ENCODE measurements at regions not wholly inside any gene's neighbourhood (a gene's known extent, or its start where the extent isn't known, plus 50 kb on each side); places are given as distances from the start of the nearest gene placed in this dataset.
"Not testable (repeated sequence)": the region's sequence is repeated elsewhere in the genome, so short reads cannot be mapped to it uniquely, and the experiment has no call there.

DNA sequence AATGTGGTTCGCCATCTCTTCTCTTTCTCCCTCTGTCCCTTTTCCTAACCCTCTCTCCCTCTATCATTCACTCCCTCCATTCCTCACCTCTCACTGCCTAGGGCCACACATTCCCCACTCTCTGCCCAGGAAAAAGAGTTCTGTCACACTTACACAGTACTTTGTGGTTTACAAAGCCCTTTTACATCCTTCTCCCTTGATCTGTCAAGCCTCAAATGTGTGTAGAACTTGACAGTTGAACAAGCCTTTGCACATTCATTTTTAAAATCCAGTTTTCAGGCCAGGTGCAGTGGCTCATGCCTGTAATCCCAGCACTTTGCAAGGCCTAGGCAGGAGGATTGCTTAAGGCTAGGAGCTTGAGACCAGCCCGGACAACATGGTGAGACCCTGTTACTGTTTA, 156.3 kb downstream of the VSIG4 start:
- no peak for DNase-seq (ENCODE audit: low read depth in 2 of 2)

DNA sequence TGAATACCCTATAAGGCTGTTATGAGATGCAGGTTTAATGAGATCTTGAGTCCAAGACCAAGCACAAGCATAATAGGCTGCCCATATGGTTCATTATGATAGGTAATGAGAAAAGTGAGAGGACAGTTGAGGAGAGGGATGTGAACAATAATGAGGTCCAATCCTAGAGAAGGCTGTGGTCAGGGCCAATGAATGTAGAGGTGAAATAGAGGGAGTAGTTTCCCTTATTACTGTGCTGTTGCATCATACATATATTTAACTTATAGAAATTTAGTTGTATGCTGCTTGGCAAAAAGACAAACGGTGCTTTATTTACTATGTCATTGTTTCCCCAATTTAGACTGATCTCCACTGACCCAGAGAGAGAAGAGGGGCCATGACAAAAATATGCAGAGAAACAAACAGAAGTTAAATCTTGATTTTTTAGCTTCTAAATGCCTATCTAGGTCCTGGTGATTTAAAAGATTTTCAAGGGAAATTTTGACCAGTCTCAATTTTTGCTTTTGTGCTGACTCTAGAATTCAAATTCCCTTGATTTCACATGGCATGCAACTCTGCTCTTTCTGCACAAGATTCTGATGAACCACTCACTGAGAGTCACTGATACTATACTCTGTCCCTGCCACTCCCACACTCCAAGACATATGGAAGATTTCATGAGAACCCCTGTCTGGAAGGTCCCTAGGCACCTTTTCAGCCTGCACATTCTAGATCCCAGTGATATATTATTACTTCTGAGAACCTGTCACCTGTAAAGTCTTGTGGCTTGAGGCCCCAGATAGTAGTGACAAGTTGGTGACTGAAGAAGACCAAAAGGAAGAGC, 159.7 kb downstream of the VSIG4 start:
- DNase-seq (ENCODE audit: low read depth in 2 of 2) = no peak

DNA sequence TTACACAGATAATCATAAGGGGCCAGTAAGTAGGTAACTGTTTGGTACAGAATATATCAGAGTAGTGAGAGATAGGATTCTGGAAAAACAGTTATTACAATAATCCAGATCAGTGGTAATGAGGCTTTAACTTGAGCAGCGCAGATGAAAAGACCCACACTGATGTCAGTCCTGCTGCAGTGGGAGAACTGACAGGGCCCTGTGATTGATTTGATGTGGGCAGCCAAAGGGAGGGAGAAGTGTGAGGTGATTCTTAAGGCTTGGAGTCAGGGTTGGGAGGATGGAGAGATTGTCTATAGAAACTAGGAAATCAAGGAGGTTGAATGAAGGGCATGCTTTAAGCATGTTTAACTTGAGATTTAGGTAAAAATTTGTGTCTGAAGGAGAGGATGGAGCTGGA, 161.4 kb downstream of the VSIG4 start:
- DNase-seq (ENCODE audit: low read depth in 2 of 2) = no peak

DNA sequence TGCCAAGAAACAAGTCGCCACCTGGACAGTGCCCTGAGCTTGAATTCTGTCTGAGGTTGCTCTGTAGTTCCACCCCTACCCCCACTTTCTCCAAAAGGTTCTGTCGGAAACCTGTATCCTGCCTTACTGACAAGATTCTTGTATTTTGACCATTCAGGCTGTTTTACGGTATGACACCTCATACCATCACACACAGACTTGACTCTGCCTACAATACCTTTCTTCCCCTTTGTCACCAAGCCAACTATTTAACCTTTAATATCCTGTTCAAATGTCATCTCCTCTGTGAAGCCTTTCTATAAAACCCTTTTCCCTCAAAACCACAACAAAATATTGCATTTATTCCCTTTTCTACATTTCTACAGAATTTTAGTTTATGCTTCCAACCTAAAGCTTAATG, 161.9 kb downstream of the VSIG4 start:
- no peak for DNase-seq (ENCODE audit: low read depth in 2 of 2)

DNA sequence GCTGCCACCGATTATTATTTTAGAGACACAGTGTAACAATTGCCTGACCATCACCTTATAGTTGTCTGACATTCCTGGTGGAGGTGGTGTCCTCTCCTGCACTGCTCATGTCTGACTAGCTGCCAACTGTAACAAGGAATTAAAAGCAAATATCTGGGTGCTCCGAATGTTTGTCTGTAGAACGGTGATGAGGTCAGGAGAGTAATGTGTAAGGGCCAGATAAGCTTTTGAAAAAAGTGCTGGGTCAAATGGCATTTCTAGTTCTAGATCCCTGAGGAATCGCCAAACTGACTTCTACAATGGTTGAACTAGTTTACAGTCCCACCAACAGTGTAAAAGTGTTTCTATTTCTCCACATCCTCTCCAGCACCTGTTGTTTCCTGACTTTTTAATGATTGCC, 164.3 kb downstream of the VSIG4 start:
- not testable (repeated sequence) for DNase-seq (ENCODE audit: low read depth in 2 of 2)

DNA sequence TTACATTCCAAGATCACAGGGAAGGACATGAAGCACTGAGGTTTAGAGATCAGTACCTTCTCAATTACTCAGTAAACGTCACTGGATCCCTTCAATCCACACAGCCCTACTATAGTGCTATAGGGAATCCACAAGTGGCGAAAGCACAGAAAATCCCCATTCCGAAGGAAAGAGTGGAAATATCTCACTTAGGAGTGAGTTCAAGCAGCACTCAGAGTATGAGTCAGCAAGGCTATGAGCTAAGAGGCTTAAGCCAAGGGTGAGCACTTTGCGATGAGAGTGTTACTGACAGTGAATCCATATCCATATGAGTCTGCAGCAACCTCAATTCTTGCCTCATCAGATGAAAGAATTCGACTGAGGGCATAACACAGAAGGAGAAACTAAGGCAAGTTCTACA, 165.1 kb downstream of the VSIG4 start:
- no peak for DNase-seq (ENCODE audit: low read depth in 2 of 2)

DNA sequence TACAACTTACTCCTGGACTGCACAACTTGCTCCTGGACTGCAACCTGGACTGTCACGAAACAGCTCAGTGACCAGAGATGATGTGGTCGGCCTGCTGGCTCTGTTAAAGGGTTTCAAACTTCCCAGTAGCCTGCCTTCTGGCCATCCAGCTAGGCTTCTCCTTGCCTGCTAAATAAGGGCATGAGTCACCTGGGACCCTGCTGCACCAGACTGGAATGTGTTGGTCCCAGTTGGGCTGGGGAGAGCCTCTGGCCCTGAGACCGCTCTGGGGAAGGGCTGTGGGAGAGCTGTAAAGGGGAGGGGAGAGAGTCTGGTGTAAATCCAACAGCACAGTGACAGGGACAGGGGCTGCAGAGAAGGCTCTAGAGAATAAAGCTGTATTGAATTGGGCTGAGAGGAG, 165.8 kb downstream of the VSIG4 start:
- no peak for DNase-seq (ENCODE audit: low read depth in 2 of 2)

DNA sequence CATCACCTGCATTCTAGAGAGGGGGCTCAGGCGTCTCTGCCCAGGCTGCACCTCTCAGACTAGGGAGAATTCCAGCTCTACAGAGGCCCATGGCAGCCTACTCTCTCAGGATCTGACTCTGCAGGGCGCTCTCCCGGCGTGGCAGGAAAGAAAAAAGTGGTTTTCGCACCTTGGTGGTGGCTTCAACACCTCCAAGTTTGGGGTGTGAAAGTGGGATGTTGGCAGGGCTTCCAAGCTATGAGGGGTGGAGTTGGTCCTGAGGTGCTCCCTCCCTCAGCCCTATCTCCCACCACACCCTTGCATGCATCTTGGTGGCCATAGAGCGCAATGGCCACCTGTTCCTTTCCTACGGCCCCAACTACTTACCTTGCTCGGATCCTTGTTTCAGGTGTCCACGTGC, 166.5 kb downstream of the VSIG4 start:
- DNase-seq (ENCODE audit: low read depth in 2 of 2) = no peak

DNA sequence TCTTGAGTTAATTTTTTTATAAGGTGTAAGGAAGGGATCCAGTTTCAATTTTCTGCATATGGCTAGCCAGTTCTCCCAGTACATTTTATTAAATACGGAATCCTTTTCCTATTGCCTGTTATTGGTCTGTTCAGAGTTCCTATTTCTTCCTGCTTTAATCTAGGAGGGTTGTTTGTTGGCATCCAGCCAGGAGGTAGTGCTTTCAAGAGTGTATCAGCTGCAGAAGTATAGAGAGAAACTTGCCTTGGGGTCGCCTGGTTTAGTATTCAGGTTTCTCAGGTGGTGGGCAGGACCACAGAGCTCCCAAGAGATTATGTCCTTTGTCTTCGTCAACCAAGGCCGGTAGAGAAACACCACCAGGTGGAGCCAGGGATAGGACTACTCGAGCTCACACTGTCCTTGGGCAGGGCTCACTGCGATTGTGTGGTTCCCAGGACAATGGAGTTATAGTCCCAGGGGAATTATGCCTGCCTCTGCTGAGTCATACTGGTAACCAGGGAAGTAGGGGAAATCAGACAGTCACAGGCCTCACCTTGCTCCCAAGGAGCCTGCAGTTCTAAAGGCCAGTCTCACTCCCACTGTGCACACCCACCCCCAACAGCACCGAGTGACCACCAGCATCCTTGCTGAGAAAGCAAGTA, 168.1 kb downstream of the VSIG4 start:
- no peak for DNase-seq (ENCODE audit: low read depth in 2 of 2)

DNA sequence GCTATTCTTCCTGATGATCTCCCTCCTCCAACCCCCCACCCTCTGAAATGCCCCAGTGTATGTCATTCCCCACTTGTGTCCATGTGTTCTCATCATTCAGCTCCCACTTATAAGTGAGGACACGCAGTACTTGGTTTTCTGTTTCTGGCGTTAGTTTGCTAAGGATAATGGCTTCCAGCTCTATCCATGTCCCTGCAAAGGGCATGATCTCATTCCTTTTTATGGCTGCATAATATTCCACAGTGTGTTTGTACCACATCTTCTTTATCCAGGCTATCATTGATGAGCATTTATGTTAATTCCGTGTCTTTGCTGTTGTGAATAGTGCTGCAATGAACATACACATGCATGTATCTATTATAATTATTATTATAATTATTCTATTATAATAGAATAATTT, 169.3 kb downstream of the VSIG4 start:
- DNase-seq (ENCODE audit: low read depth in 2 of 2) = not testable (repeated sequence)

DNA sequence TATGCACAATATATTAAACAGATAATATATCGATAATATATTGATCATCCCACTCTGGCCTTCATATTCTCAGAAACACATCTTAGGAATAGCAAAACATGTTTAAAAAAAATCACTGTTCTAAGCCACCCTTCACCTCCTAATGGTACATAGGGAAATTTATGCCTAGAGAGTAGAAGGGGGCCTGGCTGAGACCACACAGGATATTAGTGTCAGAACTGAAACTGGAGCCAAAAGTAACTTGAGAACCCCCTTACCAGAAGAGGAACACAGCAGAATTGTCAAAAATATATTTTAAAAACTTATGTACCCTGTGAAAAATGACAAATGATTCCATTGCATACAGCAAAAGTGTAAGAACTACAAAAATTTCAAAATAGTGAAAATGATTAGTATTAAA, 173.1 kb downstream of the VSIG4 start:
- DNase-seq (ENCODE audit: low read depth in 2 of 2) = no peak

DNA sequence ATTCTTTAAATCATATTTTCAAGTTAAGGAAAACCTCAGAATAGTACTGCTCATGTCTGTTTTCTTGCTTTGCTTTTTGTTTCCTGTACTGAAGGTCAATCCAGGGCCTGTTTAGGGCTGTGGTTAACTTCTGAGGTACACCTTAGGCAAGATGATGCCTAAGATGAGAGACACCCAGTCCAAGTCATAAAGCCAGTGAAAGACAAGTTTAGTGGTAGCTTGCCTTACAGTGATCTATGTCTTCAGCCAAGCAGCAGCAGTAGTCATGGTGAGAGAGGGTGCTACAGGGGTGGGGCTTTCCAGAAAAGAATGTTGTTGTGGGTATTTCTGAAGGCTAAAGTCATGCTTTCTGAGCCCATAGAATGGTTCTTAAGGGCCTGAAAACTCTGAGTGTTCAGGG, 173.7 kb downstream of the VSIG4 start:
- DNase-seq (ENCODE audit: low read depth in 2 of 2) = no peak

DNA sequence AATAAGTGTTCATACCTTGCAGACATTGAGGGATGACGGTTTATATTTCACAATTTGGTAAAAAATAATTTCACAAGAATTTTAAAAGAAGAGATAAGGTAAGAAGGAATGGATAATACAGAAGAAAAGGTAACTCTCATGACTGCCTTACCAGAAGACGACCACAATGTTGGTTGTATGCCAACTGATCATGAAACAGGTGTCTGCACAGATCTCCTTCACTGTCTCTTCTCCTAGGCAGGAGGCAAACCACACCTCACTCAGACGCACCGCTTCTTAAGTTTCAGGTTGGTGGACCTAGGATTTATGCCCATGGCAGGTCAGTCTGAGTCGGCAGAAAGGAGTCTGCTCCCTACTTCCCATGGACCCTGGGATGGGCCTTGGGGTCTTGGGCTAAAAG, 177.2 kb downstream of the VSIG4 start:
- no peak for DNase-seq (ENCODE audit: low read depth in 2 of 2)

DNA sequence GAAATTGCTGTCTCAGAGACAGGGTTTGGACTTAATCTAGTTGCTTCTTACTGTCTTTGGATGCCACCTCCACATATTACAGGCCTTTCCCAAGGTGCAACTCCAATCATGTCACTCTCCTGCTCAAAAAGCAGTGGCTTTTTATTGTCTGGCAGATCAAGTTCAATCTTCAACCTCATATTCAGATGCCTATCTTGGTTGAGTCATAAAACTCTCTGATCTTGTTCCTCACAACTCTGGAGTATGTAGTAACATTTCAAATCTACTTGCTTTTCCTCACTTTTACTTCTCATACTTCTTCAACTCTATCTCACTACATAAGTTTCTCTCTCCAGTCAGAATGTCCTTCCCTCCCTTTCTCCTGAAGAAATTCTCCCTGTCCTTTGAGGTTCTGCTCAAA, 180.6 kb downstream of the VSIG4 start:
- DNase-seq (ENCODE audit: low read depth in 2 of 2) = no peak

DNA sequence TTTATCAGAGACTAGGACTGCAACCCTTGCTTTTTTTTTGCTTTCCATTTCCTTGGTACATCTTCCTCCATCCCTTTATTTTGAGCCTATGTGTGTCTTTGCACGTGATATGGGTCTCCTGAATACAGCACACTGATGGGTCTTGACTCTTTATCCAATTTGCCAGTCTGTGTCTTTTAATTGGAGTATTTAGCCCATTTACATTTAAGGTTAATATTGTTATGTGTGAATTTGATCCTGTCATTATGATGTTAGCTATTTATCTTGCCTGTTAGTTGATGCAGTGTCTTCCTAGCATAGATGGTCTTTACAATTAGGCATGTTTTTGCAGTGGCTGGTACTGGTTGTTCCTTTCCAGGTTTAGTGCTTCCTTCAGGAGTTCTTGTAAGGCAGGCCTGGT, 185.4 kb downstream of the VSIG4 start:
- not testable (repeated sequence) for DNase-seq (ENCODE audit: low read depth in 2 of 2)

DNA sequence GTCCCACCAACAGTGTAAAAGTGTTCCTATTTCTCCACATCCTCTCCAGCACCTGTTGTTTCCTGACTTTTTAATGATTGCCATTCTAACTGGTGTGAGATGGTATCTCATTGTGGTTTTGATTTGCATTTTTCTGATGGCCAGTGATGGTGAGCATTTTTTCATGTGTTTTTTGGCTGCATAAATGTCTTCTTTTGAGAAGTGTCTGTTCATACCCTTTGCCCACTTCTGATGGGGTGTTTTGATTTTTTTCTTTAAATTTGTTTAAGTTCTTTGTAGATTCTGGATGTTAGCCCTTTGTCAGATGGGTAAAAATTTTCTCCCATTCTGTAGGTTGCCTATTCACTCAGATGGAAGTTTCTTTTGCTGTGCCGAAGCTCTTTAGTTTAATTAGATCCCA, 183.9 kb downstream of the MSN start:
- not testable (repeated sequence) for DNase-seq (ENCODE audit: low read depth in 2 of 2)

DNA sequence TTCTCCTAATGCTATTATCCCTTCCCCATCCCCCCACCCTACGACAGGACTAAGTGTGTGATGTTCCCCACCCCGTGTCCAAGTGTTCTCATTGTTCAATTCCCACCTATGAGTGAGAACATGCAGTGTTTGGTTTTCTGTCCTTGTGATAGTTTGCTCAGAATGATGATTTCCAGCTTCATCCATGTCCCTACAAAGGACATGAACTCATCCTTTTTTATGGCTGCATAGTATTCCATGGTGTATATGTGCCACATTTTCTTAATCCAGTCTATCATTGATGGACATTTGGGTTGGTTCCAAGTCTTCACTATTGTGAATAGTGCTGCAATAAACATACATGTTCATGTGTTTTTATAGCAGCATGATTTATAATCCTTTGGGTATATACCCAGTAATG, 183.4 kb downstream of the MSN start:
- DNase-seq (ENCODE audit: low read depth in 2 of 2) = not testable (repeated sequence)

DNA sequence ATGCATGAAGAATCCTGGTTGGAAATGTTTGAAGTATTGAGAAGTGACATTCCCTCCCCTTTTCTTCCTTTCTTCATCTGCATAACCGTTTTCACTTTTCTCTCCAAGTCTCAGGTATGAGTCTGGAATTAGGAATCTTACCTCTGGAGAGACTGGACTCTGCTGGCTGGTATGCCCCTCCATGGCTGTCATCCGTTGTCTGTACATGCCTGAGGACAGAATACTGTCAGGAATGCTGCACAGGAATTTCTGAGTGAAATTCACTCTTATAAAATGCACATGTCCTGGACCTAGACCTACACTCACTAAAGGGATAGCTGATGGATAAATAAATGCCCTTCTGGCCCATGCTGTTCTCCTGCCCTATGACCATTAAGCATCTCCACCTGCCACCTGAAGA, 179.5 kb downstream of the MSN start:
- no peak for DNase-seq (ENCODE audit: low read depth in 2 of 2)

DNA sequence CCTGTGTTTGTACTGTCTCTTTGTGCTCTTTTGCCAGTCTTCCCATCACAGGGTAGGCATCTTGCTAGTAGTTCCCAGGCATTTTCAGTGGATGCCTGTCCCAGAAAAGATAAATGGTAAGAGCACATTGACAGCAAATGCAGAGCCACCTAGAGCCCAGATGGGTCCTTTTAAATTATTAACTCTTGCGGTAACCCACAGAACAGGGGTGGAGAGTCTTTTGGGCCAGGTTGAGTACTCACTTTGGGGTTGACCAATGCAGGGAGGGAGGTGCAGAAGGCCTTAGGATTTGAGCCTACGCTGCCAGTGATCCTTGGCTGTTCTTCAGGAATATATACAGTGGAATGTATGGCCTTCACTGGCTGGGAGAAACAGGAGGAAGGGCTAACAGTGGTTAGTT, 173.8 kb downstream of the MSN start:
- DNase-seq (ENCODE audit: low read depth in 2 of 2) = no peak

DNA sequence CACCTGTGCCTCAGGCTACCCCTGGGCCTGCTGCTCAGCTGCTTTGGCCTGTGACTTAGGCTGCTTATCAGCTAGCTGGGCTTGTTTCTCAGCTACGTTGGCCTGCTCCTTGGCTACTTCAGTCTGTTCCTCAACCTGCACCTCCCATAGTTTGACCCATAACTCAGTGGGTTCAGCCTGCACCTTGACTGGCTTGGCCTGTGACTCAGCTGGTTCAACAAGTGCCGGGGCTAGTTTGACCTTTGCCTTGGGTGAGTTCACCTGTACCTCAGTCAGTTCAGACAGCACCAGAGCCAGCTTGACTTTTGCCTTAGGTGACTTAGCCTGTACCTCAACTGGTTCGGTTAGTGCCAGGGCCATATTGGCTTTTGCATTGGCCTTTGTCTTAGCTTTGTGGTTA, 171.2 kb downstream of the MSN start:
- no peak for DNase-seq (ENCODE audit: low read depth in 2 of 2)

DNA sequence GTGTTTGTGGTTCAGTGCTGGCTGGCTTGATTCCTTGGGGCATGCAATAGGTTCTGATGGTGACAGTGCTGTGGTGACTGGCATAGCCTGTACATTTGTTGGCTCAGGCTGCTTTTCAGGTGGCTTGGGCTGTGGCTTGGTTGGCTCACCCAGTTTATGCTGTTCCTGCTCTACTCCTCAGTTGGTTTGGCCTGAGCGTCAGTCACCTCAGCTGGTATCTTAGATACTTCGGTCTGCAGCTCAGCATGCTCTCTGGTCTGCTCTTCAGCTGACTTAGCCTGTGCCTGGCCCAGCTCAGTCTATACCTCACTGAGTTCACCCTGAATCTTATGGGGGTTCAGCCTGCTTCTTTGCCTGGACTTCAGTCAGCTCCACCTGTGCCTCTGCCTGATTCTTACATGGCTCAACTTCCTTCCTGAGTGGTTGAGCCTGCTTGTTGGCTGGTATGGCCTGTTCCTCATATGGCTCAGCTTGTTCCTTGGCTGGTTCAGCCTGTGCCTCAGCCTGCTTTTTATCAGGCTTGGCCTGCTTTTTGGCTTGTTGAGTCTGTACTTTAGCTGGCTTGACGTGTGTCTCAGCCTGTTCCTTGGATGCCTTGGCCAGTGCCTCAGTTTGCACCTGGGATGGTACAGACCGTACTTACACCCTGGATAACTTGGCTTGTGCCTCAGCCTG, 170.6 kb downstream of the MSN start:
- no peak for DNase-seq (ENCODE audit: low read depth in 2 of 2)

DNA sequence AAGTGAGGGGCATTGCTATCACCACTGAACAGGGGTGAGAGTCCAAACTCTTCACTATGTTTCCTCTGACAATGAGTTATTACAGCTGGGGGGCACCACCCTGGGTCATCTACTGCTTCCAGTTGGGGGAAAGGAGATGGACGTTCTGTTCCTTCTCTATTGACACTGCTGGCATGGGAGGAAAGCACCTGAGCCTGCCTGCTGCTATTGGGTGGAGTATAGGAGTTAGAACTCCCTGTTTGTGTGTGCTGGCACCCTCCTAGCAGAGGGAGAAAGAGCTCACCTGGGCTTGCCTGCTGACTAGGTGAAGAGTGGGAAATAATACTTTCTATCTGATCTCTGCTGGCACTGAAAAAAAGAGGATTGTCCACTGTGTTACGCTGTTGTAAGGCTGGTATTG, 163.8 kb downstream of the MSN start:
- DNase-seq (ENCODE audit: low read depth in 2 of 2) = no peak

DNA sequence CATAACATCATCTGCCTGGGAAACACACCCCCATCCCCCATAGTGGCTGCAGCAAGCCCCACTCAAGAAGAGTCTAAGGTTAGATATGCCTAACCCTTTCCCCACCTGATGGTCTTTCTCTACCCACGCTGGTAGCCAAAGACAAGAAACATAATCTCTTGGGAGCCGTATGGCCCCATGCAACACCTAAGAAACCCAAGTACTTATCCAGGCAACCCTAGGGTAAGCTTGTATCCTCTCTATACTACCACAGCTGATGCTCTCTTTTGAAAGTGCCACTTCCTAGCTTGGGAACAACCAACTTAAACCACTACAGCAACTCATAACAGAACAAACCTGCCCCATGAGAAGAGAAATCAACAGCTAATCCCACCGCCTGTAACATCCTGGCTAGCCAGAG, 161.1 kb downstream of the MSN start:
- DNase-seq (ENCODE audit: low read depth in 2 of 2) = no peak
